NCI-H774 (cell line): ENCODE measurements at regions not wholly inside any gene's neighbourhood (a gene's known extent, or its start where the extent isn't known, plus 50 kb on each side); places are given as distances from the start of the nearest gene placed in this dataset.
"Not testable (repeated sequence)": the region's sequence is repeated elsewhere in the genome, so short reads cannot be mapped to it uniquely, and the experiment has no call there.

Experiments used
- DNase-seq: peaks from one replicate; lab custom pipeline; 2025; lab: John Stamatoyannopoulos, UW

- DNase-seq: no peak
These were observed 116.4 kb upstream of the HES1 start for GRCh38 chr3:194019398-194020165.

- no peak for DNase-seq
These were observed 113.9 kb upstream of the HES1 start for GRCh38 chr3:194022052-194022451.

- DNase-seq: no peak
These were observed 113.1 kb upstream of the HES1 start for GRCh38 chr3:194022816-194023215.

GRCh38 chr3:194023501-194024280 is 112.3 kb upstream of the HES1 start:
- DNase-seq: peak; percentile 72

- no peak for DNase-seq
These were observed 110.8 kb upstream of the HES1 start for GRCh38 chr3:194025119-194025518.

- no peak for DNase-seq
These were observed 110.0 kb upstream of the HES1 start for GRCh38 chr3:194025951-194026350.

GRCh38 chr3:194028434-194029004 is 107.4 kb upstream of the HES1 start:
- DNase-seq: no peak

GRCh38 chr3:194029846-194030245 is 106.1 kb upstream of the HES1 start:
- DNase-seq: no peak

GRCh38 chr3:194030372-194030771 is 105.6 kb upstream of the HES1 start:
- peak; percentile 79 for DNase-seq

- DNase-seq: no peak
These were observed 104.6 kb upstream of the HES1 start for GRCh38 chr3:194031349-194031748.

GRCh38 chr3:194031867-194032635 is 103.9 kb upstream of the HES1 start:
- DNase-seq: no peak

- DNase-seq: no peak
These were observed 103.0 kb upstream of the HES1 start for GRCh38 chr3:194032828-194033435.

GRCh38 chr3:194034346-194035336 is 101.3 kb upstream of the HES1 start:
- DNase-seq: no peak

- no peak for DNase-seq
These were observed 100.4 kb upstream of the HES1 start for GRCh38 chr3:194035406-194036138.

- DNase-seq: no peak
These were observed 99.1 kb upstream of the HES1 start for GRCh38 chr3:194036842-194037241.

GRCh38 chr3:194038346-194038745 is 97.6 kb upstream of the HES1 start:
- DNase-seq: not testable (repeated sequence)

- DNase-seq: no peak
These were observed 97.0 kb upstream of the HES1 start for GRCh38 chr3:194038960-194039359.

- no peak for DNase-seq
These were observed 95.3 kb upstream of the HES1 start for GRCh38 chr3:194040516-194041273.

GRCh38 chr3:194042927-194043326 is 93.0 kb upstream of the HES1 start:
- no peak for DNase-seq
